Astrocyte (in vitro differentiated cells and primary cell): ENCODE measurements at regions not wholly inside any gene's neighbourhood (a gene's known extent, or its start where the extent isn't known, plus 50 kb on each side); places are given as distances from the start of the nearest gene placed in this dataset.

Experiments used
- CTCF ChIP-seq: IDR thresholded peaks from 2 replicates; pipeline ENCODE4 v1.5.1; 2011; ENCODE audit warnings: low read depth, mild to moderate bottlenecking, inconsistent platforms, low read length, moderate library complexity; ENCODE audit not compliant: insufficient read depth
- EZH2 ChIP-seq: IDR thresholded peaks from 2 replicates; pipeline ENCODE4 v1.6.1; 2012; ENCODE audit warnings: mild to moderate bottlenecking, low read length, inconsistent platforms; ENCODE audit not compliant: insufficient read depth

- TF ChIP-seq CTCF (no peak), EZH2 (no peak)
These were observed 114.2 kb downstream of the SMIM20 start for GRCh38 chr4:26028133-26028792.
